Suprapubic skin (tissue), 4 donors: ENCODE measurements at regions not wholly inside any gene's neighbourhood (a gene's known extent, or its start where the extent isn't known, plus 50 kb on each side); places are given as distances from the start of the nearest gene placed in this dataset.

Experiments used
- DNase-seq, 2 donors: peaks; one replicate each; pipeline ENCODE4 v3.0.0-alpha.2; 2019; ENCODE audit warnings: low spot score in 2 of 2
- H3K27ac ChIP-seq: fragments of 200-600 bp; sonication (generic); one replicate; pipeline ENCODE4 v1.5.1; 2019
- H3K27me3 ChIP-seq: fragments of 200-600 bp; sonication (generic); one replicate; pipeline ENCODE4 v1.5.1; 2019
- H3K36me3 ChIP-seq: fragments of 200-600 bp; sonication (generic); one replicate; pipeline ENCODE4 v1.5.1; 2019
- H3K4me1 ChIP-seq: fragments of 200-600 bp; sonication (generic); one replicate; pipeline ENCODE4 v1.5.1; 2019
- H3K4me3 ChIP-seq: fragments of 200-600 bp; sonication (generic); one replicate; pipeline ENCODE4 v1.5.1; 2019; ENCODE audit warnings: mild to moderate bottlenecking
- H3K9me3 ChIP-seq: fragments of 200-600 bp; sonication (generic); one replicate; pipeline ENCODE4 v1.5.1; 2019
- EP300 ChIP-seq: sonication (generic); formaldehyde crosslinking; IDR thresholded peaks from one replicate; pipeline ENCODE4 v1.6.1; 2017; ENCODE audit warnings: antibody characterized with exemption
- POLR2A ChIP-seq, 2 donors: fragments of 450-650 bp; IDR thresholded peaks; one replicate each; pipeline ENCODE4 v1.6.1; 2017; ENCODE audit warnings: antibody characterized with exemption in 2 of 2, mild to moderate bottlenecking in 2 of 2, moderate library complexity in 2 of 2
- POLR2AphosphoS5 ChIP-seq, 3 donors: sonication (generic); formaldehyde crosslinking; IDR thresholded peaks; one replicate each; pipeline ENCODE4 v1.6.1; 2017; ENCODE audit warnings: antibody characterized with exemption in 3 of 3
- WGBS: methylation state at CpG from one replicate; pipeline ENCODE4 v1.1.5; 2018; 5-methylcytosine and 5-hydroxymethylcytosine counted together
- TF ChIP-seq, protein P1 (sequence below), 2 donors: fragments of 200-600 bp in 1 of 2; fragments of 450-650 bp in 1 of 2; sonication (generic) in 1 of 2; IDR thresholded peaks; one replicate each; pipeline ENCODE4 v1.5.1; 2016 to 2019; ENCODE audit warnings: antibody characterized with exemption in 2 of 2, mild to moderate bottlenecking in 1 of 2, moderate library complexity in 1 of 2

- no peak for DNase-seq
- Histone ChIP-seq H3K9me3 (no peaks in the 10 kb centered on the region), H3K27ac (no peak overlapping the region), H3K36me3 (no peaks in the 10 kb centered on the region), H3K4me1 (no peaks in the 10 kb centered on the region), H3K27me3 (no peaks in the 10 kb centered on the region), H3K4me3 (no peak overlapping the region)
- WGBS = 61% methylated on average over 4 of the region's 4 CpGs
- TF ChIP-seq POLR2A (IDR thresholded peaks at IDR 0.05) = no peak
- no peak for TF ChIP-seq POLR2AphosphoS5 (IDR thresholded peaks at IDR 0.05)
- TF ChIP-seq EP300 = no peak
- TF ChIP-seq, protein P1, sequence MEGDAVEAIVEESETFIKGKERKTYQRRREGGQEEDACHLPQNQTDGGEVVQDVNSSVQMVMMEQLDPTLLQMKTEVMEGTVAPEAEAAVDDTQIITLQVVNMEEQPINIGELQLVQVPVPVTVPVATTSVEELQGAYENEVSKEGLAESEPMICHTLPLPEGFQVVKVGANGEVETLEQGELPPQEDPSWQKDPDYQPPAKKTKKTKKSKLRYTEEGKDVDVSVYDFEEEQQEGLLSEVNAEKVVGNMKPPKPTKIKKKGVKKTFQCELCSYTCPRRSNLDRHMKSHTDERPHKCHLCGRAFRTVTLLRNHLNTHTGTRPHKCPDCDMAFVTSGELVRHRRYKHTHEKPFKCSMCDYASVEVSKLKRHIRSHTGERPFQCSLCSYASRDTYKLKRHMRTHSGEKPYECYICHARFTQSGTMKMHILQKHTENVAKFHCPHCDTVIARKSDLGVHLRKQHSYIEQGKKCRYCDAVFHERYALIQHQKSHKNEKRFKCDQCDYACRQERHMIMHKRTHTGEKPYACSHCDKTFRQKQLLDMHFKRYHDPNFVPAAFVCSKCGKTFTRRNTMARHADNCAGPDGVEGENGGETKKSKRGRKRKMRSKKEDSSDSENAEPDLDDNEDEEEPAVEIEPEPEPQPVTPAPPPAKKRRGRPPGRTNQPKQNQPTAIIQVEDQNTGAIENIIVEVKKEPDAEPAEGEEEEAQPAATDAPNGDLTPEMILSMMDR (IDR thresholded peaks at IDR 0.05) = no peak
These were observed 533.2 kb upstream of the POM121L12 start for GRCh38 chr7:52502281-52502680.

GRCh38 chr7:52501696-52502095 lies 533.7 kb upstream of the POM121L12 start:
- H3K4me1 ChIP-seq = no peaks in the 10 kb centered on the region
- no peaks in the 10 kb centered on the region for H3K27me3 ChIP-seq
- TF ChIP-seq EP300 = no peak
- TF ChIP-seq, protein P1 (IDR thresholded peaks at IDR 0.05) = no peak
- no peak for TF ChIP-seq POLR2AphosphoS5 (IDR thresholded peaks at IDR 0.05)
- TF ChIP-seq POLR2A (IDR thresholded peaks at IDR 0.05) = no peak
- DNase-seq = no peak
- H3K4me3 ChIP-seq = no peak overlapping the region
- no peaks in the 10 kb centered on the region for H3K36me3 ChIP-seq
- WGBS = 67% methylated on average over 2 of the region's 2 CpGs
- no peaks in the 10 kb centered on the region for H3K9me3 ChIP-seq
- no peak overlapping the region for H3K27ac ChIP-seq

GRCh38 chr7:52500841-52501240 lies 534.6 kb upstream of the POM121L12 start:
- DNase-seq = no peak
- no peaks in the 10 kb centered on the region for H3K4me1 ChIP-seq
- no peak overlapping the region for H3K27ac ChIP-seq
- 30% methylated on average over 3 of the region's 3 CpGs for WGBS
- no peaks in the 10 kb centered on the region for H3K36me3 ChIP-seq
- H3K9me3 ChIP-seq = no peaks in the 10 kb centered on the region
- no peaks in the 10 kb centered on the region for H3K27me3 ChIP-seq
- H3K4me3 ChIP-seq = no peak overlapping the region
- no peak for TF ChIP-seq POLR2AphosphoS5 (IDR thresholded peaks at IDR 0.05)
- TF ChIP-seq EP300 = no peak

GRCh38 chr7:52498366-52498765 lies 537.1 kb upstream of the POM121L12 start:
- H3K36me3 ChIP-seq = no peaks in the 10 kb centered on the region
- TF ChIP-seq EP300 (no peak), POLR2A (IDR thresholded peaks at IDR 0.05) (no peak), POLR2AphosphoS5 (IDR thresholded peaks at IDR 0.05) (no peak)
- TF ChIP-seq, protein P1 (IDR thresholded peaks at IDR 0.05) = no peak
- WGBS = 53% methylated on average over 1 of the region's 1 CpG
- no peaks in the 10 kb centered on the region for H3K9me3 ChIP-seq
- H3K27me3 ChIP-seq = no peaks in the 10 kb centered on the region
- no peak for DNase-seq
- H3K4me1 ChIP-seq = no peaks in the 10 kb centered on the region
- H3K4me3 ChIP-seq = no peak overlapping the region
- H3K27ac ChIP-seq = no peak overlapping the region

GRCh38 chr7:52486267-52486666 lies 549.2 kb upstream of the POM121L12 start:
- TF ChIP-seq POLR2A (IDR thresholded peaks at IDR 0.05) = no peak
- WGBS = 61% methylated on average over 3 of the region's 3 CpGs
- Histone ChIP-seq H3K4me3 (no peak overlapping the region), H3K27ac (no peak overlapping the region), H3K4me1 (no peaks in the 10 kb centered on the region), H3K9me3 (no peaks in the 10 kb centered on the region), H3K36me3 (no peaks in the 10 kb centered on the region), H3K27me3 (no peaks in the 10 kb centered on the region)
- no peak for DNase-seq

DNA sequence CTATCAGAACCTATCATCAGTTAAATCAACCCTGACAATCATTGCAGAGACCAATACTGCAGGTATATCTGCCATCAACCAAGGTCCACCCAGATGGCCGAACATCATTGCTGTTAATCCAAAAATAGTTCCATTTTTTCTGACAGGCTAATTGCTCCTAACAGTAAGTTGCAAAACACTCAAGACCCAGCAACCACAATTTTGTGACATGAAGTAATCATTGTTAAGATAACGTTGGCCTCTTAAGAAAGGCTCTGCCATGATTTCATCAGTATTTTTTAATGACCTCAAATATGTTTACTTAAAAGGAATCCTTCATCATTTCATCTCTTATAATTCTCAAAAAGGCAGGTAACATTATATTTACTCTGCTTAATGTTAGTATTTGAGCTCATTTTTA lies 553.4 kb upstream of the POM121L12 start:
- 66% methylated on average over 2 of the region's 2 CpGs for WGBS
- Histone ChIP-seq H3K36me3 (no peaks in the 10 kb centered on the region), H3K4me1 (no peaks in the 10 kb centered on the region), H3K27me3 (no peaks in the 10 kb centered on the region), H3K9me3 (no peaks in the 10 kb centered on the region), H3K4me3 (no peak overlapping the region), H3K27ac (no peak overlapping the region)
- no peak for DNase-seq
- TF ChIP-seq POLR2A (IDR thresholded peaks at IDR 0.05) = no peak
- TF ChIP-seq, protein P1 (IDR thresholded peaks at IDR 0.05) = no peak
- TF ChIP-seq EP300 = no peak
- no peak for TF ChIP-seq POLR2AphosphoS5 (IDR thresholded peaks at IDR 0.05)
